NCI-H460 (cell line): ENCODE measurements at regions not wholly inside any gene's neighbourhood (a gene's known extent, or its start where the extent isn't known, plus 50 kb on each side); places are given as distances from the start of the nearest gene placed in this dataset.
"Not testable (repeated sequence)": the region's sequence is repeated elsewhere in the genome, so short reads cannot be mapped to it uniquely, and the experiment has no call there.

ENCODE experiments used
- DNase-seq: peaks from one replicate; pipeline ENCODE4 v3.0.0-alpha.2; 2016; ENCODE audit warnings: low read depth; ENCODE audit errors: extremely low read depth

DNA sequence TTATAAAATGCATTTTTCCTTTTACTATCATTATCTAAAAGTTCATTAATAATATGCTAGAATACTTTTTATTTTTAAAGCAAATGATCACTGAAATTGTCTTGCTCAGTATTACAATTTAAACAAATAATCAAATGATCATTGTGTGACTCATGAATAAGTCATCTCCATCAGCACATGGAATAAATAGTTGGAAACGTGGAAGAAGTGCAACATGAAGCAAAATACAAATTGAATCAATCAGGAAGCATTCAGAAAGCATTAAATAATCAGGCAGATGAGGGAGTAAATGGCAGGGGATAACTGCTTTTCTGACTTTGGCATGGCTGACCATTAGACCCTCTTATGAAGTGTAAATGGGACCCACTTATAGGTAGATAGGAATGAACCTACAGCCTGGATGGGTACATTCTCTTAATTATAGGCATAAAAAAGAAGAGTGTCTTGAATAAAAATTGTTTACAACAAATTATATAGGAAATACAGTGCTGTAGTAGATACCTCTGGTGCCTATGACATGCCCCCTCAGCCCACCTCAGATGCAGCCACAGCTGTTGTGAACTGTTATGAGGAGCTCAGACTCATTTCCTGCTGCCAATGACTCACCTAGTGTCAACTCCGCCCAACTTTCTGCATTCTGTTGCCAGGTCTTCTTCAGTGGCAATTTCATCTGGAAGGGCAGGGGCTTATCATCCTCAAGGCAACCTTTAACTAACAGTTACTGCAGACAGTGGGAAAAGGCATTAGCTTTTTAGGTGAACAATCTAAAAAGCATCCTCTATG, 936.0 kb downstream of the TRIB2 start:
- peak; percentile 46 for DNase-seq

DNA sequence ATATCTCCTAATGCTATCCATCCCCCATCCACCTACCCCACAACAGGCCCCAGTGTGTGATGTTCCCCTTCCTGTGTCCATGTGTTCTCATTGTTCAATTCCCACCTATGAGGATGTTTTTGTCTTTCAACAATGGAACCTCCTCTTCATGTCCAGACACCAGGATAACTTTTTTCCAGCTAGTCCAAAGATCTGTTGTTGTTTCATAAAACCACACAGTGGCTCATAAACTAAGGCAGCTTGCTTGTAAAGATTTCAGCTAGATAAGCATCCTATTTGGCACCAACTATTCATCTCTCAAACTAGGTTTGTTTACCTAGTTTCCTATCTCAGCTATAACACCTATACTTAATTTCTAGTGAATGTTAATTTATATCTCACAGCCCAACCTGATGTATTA, 937.7 kb downstream of the TRIB2 start:
- DNase-seq: no peak

DNA sequence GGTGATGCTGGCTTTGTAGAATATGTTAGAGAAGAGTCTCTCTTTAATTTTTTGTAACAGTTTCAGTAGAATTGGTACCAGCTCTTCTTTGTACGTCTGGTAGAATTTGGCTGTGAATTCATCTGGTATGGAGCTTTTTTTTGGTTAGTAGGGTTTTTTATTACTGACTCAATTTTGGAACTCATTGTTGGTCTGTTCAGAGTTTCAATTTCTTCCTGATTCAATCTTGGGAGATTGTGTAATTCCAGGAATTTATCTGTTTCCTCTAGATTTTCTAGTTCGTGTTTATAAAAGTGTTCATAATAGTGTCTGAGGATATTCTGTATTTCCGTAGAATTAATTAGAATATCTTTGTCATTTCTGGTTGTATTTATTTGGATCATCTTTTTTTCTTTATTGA, 943.5 kb downstream of the TRIB2 start:
- no peak for DNase-seq

DNA sequence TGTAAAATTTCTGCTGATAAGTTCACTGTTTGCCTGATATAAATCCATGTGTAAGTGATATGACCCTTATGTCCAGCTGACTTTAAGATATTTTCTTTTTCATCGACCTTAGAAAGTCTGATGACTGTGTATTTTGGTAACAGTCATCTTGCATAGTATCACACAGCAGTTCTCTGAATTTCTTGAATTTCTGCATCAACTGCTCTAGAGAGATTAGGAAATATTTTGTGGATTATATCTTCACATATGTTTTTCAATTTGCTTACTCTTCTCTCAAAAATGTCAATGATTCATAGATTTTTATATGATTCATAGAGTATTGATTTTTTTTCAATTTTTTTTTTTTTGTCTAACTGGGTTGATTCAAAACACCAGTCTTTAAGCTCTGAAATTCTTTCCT, 945.3 kb downstream of the TRIB2 start:
- no peak for DNase-seq

DNA sequence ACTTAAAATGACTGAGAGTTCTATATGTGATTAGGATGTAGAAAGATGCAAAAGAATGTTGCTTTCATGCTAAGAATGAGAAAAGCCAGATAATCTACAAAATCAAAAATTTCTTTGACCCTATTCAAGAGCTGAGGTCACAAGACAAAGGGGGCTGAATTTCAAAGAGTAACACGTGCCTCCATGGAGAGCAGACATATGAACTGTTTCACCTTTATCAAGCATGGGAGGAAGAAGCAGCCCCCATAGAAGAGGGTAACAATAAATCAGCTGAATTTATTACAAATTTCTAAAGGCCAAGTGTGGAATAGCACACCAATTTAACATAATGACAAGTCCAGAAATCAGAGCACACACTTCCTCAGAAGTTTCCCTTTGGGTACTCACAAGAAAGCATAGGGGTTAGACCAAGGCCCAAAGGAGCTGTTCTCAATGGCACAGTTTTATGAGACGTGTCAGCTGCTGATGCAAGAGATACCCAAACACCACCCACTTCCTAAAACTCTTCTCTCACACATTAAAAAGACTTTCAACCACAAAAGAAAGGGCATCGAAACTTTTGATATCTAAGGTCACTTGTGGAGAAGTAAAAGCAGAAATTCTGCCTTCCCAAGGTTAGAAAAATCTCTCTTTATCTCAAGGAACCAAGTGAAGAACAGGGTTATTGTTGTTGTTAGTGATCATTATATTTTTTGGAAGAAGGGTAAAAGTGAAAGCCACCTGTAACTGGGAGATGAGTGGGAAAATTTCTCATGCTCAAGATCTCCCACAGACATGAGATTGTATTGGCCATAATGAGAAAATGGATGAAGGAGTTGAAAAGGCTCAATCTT, 950.1 kb downstream of the TRIB2 start:
- DNase-seq: no peak

DNA sequence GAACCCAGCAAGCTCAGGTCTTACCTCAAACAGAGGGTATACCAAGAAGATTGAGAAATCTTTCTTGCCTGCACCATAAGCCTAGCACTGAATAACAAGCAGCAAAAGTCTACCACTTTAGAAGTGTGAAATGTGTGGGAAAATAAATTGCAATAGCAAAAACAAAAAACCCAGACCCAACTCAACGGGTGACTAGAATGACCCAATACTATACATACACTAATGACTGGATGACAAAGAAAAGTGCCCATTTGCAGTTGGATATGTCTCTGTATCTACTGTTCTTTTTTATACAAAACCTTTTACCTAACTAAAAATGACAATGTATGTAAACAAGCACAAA, 950.6 kb downstream of the TRIB2 start:
- DNase-seq: no peak

DNA sequence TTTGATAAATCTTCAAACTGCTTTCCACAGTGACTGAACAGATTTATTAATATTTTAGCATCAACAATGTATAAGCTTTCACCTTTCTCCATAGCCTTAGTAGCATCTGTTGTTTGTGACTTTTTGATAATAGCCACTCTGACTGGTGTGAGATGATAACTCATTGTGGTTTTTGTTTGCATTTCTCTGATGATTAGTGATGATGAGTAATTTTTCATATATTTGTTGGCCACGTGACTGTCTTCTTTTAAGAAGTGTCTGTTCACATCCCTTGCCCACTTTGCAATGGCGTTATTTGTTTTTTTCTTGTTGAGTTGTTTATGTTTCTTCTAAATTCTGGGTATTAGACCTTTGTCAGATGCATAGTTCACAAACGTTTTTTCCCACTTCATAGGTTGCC, 952.9 kb downstream of the TRIB2 start:
- DNase-seq: no peak

DNA sequence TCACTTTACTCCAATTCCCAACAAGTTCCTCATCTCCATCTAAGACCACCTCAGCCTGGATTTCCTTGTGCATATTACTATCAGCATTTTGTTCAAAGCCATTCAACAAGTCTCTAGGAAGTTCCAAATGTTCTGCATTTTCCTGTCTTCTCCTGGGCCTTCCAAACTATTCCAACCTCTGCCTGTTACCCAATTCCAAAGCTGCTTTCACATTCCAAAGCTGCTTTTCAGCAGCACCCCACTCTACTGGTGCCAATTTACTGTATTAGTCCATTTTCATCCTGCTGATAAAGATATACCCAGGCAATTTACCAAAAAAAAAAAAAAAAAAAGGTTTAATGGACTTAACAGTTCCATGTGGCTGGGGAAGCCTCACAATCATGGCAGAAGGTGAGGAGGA, 957.1 kb downstream of the TRIB2 start:
- DNase-seq: not testable (repeated sequence)

DNA sequence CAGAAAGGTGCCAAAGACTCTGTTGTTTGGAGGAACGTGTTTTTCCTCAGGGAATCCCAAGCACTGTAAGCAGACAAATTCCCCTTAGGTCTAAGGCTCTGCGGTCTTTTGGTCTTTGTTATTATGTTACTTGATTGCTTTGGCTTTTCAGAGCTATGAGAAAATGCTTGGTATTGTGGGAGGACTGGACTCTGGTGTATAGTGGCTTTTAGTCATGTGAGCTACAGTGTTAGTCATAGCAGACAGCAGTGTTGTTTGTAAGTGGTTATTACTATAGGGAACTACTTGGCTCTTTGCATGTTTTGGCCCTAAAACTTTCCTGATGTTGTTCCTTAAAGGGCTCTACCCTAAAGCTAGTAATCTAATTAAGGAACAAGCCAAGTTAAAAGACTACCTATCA, 956.2 kb upstream of the LRATD1 start:
- no peak for DNase-seq

DNA sequence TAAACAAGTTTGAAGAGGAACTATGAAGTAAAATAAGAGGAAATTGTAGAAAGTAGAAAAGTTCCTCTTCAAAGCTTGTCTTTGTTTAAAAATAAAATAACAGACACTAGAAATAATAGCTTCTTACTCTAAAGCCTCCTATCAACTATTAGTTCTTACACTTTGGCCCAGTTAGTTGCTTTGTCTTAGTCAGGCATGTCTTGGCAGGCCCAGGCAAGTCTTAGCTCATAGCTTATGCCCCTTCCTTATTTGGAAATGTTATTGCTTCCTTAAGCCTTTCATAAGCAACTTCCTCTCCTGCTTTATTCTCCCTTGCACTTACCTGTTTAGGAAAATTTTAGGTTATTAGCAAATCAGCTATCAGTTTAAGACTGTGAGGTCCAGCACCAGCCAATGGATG, 950.6 kb upstream of the LRATD1 start:
- DNase-seq: no peak

DNA sequence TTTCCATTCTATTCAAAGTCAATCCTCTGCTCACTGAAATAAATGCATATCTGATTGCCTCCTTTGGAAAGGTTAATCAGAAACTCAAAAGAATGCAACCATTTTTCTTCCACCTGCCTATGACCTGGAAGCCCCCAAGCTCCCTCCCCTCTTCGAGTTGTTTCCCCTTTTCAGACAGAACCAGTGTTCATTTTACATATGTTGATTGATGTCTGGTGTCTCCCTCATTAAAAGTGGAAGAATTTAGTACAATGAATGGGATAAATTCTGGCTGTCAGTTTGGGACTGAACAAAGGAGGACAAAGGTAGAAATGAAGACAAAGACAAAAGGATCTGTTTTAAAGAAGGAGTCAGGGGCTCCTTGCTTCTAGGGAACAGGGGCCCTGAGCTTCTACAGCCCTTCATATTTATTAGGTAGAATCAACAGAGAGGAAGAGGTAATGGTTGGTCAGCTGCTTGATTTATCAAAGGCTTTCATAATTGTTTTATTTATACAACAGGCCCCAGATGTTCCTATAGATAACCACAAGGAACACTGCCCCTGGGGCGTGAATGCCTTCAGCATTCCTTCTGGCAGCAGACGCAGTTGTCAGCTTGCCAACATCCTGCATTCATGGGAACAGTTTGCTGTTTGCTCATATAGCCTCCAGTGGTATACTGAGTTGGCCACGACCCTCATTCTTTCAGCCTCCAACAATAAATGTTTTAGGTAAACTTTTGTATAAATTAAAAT, 949.8 kb upstream of the LRATD1 start:
- DNase-seq: no peak

DNA sequence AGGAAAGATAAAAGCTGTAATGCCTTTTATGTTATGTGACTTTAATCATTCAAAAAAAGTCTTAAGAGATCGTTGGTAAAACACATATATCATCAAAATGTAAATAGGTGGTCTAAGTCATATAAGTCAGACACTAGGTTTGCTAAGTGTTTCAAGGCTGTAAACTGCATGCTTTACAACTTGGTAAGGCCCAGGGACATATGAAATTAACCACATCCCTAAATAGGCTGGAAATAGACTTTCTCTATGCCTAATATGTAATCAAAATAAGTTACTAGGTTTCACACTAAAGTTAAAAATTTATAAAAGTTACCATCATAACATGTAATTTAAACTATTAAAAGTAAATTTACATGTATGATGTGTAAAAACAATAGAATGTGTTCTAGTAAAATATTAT, 946.3 kb upstream of the LRATD1 start:
- DNase-seq: no peak

DNA sequence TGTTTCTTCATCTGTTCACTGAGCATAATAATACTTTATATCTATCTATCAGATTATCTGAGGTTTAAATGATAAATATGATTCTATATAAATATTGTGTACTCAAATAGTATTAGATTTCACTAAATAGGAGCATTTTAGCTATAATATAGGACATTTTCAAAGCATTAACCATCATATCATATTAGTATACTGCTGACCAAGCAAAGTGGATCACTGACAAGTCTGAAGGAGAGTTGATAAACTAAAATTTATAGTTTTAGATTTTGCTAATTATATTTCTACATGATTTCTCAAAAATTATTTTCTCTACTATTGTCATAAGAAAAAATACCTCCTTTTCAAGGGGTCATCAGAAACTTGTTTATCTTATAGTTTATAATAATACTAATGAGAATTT, 937.8 kb upstream of the LRATD1 start:
- DNase-seq: no peak

DNA sequence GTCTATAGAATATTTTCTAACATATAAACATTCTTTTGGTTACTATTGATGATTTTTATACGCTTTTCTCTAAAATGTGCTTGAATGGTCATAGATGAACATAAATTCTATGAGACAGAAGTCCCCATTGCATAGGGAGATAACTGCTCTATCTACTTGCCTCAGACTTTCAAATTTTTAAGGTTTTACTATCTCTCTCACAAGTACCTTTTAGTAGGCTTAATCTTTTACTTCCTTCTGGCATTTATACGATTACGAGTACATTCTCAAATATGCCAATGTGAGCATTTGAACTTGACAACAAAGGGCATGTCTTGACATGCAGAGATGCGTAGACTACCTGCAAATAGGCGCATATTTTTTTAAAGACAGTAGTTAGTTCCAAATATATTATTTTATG, 935.9 kb upstream of the LRATD1 start:
- DNase-seq: no peak

DNA sequence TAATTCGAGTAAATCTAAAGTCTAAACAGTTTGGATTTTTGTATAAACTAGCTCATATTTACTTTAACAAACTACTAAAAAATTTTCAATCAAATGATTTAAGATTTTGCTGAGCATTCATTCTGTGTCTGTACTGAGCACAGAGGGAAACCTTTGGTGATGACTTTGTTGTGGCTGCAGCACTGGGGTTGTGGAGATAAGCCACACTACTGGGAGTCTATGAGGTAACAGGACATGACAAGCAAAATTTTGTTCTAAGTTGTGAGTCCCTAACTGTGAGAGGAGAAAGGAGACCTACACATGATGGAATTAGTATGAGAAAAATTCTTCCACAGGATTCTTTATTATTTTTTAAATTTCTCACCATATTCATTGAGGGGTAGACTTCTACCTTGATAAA, 933.7 kb upstream of the LRATD1 start:
- no peak for DNase-seq

DNA sequence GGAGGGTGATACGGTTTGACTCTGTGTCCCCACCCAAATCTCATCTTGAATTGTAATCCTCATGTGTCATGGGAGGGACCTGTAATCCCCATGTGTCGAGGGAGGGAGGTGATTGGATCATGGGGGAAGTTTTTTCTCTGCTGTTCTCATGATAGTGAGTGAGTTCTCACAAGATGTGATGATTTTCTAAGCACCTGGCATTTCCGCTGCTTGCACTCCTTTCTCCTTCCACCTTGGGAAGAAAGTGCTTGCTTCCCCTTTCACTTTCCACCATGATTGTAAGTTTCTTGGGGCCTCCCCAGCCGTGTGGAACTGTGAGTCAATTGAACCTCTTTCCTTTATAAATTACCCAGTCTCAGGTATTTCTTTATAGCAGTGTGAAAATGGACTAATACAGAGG, 932.6 kb upstream of the LRATD1 start:
- not testable (repeated sequence) for DNase-seq

DNA sequence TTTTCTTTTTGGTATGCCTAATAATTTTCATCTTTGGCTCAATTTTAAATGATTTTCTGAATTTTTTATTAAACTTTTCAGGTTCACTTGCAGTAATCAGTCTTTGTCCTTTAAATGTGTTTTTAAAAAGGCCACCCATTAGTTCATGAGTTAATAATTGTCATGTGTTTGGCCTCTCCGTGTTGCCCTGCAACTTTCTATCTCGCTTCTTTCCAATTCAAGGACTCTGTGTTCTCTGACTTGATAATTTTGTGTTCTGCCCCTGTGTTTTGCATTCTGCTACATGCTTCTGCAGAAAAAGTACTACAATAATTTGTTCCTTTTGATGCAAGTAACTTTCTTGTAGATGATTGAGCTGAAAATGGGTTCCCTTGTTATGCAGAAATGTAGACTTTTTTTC, 921.4 kb upstream of the LRATD1 start:
- DNase-seq: no peak

DNA sequence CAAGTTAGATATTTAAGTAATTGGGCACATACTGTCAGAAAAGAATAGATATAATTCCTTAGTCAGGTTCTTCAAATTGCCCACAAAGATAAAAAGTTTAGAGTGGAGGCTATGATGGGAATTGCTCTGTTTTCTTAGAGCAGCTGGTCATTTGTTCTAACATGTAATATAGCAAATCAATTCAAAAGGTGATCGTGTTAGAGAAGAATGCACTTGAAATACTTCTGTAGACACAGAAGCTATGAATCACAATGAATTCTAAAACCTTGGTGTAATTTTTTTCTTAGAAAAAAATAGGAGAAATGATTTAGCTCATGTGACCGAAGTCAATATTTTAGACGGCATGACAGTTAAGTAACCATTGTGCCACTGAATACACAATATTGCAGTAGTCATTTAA, 918.1 kb upstream of the LRATD1 start:
- DNase-seq: no peak

DNA sequence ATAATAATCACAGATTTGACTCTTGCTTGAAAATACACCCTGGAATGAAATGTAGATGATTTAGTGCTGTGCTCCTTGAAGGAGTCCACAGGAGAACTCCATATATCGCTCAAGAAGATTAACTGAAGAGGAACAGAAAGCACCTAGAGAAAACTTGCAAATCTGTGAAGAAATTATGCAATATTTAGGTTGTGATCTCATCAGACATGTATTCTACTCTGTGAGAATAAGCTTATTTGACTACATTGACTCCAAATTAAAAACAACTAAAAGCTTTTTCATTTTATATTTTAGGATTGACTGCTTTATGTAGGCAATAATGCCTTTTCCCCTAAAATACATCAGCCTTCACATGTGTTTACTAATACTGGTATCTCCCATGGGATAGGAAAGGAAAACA, 906.6 kb upstream of the LRATD1 start:
- DNase-seq: no peak

DNA sequence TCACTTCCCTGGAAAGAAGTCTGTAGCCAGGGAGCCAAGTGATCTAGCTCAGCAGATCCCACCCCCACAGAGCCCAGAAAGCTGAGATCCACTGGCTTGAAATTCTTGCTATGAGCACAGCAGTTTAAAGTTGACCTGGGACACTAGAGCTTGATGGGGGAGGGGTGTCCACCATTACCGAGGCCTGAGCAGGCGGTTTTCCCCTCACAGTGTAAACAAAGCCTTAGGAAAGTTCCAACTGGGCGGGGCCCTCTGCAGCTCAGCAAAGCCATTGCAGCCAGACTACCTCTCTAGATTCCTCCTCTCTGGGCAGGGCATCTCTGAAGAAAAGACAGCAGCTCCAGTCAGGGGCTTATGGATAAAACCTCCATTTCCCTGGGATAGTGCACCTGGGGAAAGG, 887.2 kb upstream of the LRATD1 start:
- DNase-seq: no peak

DNA sequence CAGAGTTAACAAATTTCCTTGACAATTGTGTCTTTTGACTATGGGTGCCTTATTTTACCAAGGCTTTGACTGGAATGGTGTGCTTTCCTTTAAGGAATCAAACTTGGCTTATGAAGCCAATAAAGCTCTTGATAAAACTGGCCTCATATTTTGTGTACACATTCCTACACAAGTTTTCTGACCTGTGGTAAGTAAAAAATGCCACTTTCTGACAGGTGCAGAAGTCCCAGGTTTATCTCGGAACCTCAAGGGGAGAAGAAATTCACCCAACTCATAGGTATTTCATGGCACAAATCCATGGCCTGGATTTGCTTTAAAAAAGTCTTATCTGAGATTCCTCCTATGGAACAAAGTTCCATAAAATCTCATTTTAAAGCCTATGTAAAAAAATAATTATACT, 880.6 kb upstream of the LRATD1 start:
- DNase-seq: no peak

DNA sequence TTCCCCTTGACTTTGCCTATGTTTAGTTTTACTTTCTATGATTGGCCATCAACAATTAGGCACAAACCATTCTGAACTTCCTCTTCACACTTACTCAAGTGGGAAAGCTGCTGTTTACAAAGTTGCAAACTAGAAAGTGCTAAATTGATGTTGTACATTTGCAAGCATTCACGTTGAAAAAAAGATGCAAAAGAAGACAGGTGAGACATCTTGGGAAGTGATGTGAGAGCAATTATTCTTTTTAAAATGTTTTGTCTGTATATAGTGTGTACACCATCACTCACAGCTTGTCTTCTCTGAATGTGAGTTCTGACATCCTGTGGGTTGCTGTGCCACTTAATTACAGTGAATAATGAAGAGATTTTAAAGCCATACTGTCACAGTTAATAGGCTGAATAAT, 874.1 kb upstream of the LRATD1 start:
- DNase-seq: no peak
